ENCODE measurements at regions not wholly inside any gene's neighbourhood (a gene's known extent, or its start where the extent isn't known, plus 50 kb on each side); places are given as distances from the start of the nearest gene placed in this dataset.

GRCh38 chr3:190252080-190252479, 70.2 kb downstream of the CLDN1 start:
- TF ChIP-seq CTCF (conservative IDR thresholded peaks at IDR 0.05; ENCODE audit: control insufficient read depth, insufficient read depth, low read depth, low read length) = no peak
- DNase-seq (ENCODE audit: low read depth) = peak; percentile 81
- no peak overlapping the region for H3K4me3 ChIP-seq (ENCODE audit: control insufficient read depth, low read depth, low read length)

GRCh38 chr3:190249414-190249813, 72.8 kb downstream of the CLDN1 start:
- TF ChIP-seq CTCF (conservative IDR thresholded peaks at IDR 0.05; ENCODE audit: control insufficient read depth, insufficient read depth, low read depth, low read length) = no peak
- DNase-seq (ENCODE audit: low read depth) = no peak
- H3K4me3 ChIP-seq (ENCODE audit: control insufficient read depth, low read depth, low read length) = no peak overlapping the region

- TF ChIP-seq CTCF (conservative IDR thresholded peaks at IDR 0.05; ENCODE audit: control insufficient read depth, insufficient read depth, low read depth, low read length) = no peak
- DNase-seq (ENCODE audit: low read depth) = no peak
- no peak overlapping the region for H3K4me3 ChIP-seq (ENCODE audit: control insufficient read depth, low read depth, low read length)
Measured at GRCh38 chr3:190242147-190242546, 80.1 kb downstream of the CLDN1 start.

- no peak for DNase-seq (ENCODE audit: low read depth)
- no peak for TF ChIP-seq CTCF (conservative IDR thresholded peaks at IDR 0.05; ENCODE audit: control insufficient read depth, insufficient read depth, low read depth, low read length)
- no peak overlapping the region for H3K4me3 ChIP-seq (ENCODE audit: control insufficient read depth, low read depth, low read length)
Measured at GRCh38 chr3:190239325-190239724, 82.9 kb downstream of the CLDN1 start.

- TF ChIP-seq CTCF (conservative IDR thresholded peaks at IDR 0.05; ENCODE audit: control insufficient read depth, insufficient read depth, low read depth, low read length) = no peak
- H3K4me3 ChIP-seq (ENCODE audit: control insufficient read depth, low read depth, low read length) = no peak overlapping the region
- no peak for DNase-seq (ENCODE audit: low read depth)
Measured at GRCh38 chr3:190238871-190239270, 83.4 kb downstream of the CLDN1 start.

- TF ChIP-seq CTCF (conservative IDR thresholded peaks at IDR 0.05; ENCODE audit: control insufficient read depth, insufficient read depth, low read depth, low read length) = no peak
- no peak for DNase-seq (ENCODE audit: low read depth)
- no peak overlapping the region for H3K4me3 ChIP-seq (ENCODE audit: control insufficient read depth, low read depth, low read length)
Measured at GRCh38 chr3:190234621-190235020, 87.6 kb downstream of the CLDN1 start.

Measured in fibroblast of mammary gland (primary cell).